GM12864 (cell line): ENCODE measurements at regions not wholly inside any gene's neighbourhood (a gene's known extent, or its start where the extent isn't known, plus 50 kb on each side); places are given as distances from the start of the nearest gene placed in this dataset.

ENCODE experiments used
- DNase-seq: peaks from one replicate; pipeline ENCODE4 v3.0.0-alpha.2; 2011; ENCODE audit warnings: low read depth
- H3K4me3 ChIP-seq: 2 replicates; pipeline ENCODE4 v1.5.1; 2011; ENCODE audit warnings: mild to moderate bottlenecking, low read depth, low read length, control low read depth
- CTCF ChIP-seq: IDR thresholded peaks from 2 replicates; pipeline ENCODE4 v1.5.1; 2011; ENCODE audit warnings: low read depth, mild to moderate bottlenecking, moderate library complexity, low read length, control low read depth, inconsistent platforms; ENCODE audit errors: missing control alignments

GRCh38 chr12:90851800-90852718 is 102.9 kb downstream of the CCER1 start:
- H3K4me3 ChIP-seq: no peak overlapping the region
- TF ChIP-seq CTCF: no peak
- no peak for DNase-seq

- no peak for DNase-seq
- no peak for TF ChIP-seq CTCF
- no peak overlapping the region for H3K4me3 ChIP-seq
Observed at GRCh38 chr12:90842477-90842876, 112.5 kb downstream of the CCER1 start.

- TF ChIP-seq CTCF: no peak
- no peak overlapping the region for H3K4me3 ChIP-seq
- DNase-seq: no peak
Observed at GRCh38 chr12:90841336-90841735, 113.6 kb downstream of the CCER1 start.

- no peak for TF ChIP-seq CTCF
- DNase-seq: no peak
- H3K4me3 ChIP-seq: no peak overlapping the region
Observed at GRCh38 chr12:90839346-90839745, 115.6 kb downstream of the CCER1 start.

- no peak overlapping the region for H3K4me3 ChIP-seq
- no peak for DNase-seq
- no peak for TF ChIP-seq CTCF
Observed at GRCh38 chr12:90836689-90837088, 118.3 kb downstream of the CCER1 start.

GRCh38 chr12:90833228-90833627 is 121.7 kb downstream of the CCER1 start:
- no peak for TF ChIP-seq CTCF
- DNase-seq: no peak
- no peak overlapping the region for H3K4me3 ChIP-seq

- no peak overlapping the region for H3K4me3 ChIP-seq
- TF ChIP-seq CTCF: no peak
- DNase-seq: no peak
Observed at GRCh38 chr12:90832427-90832826, 122.5 kb downstream of the CCER1 start.
